ENCODE measurements at regions not wholly inside any gene's neighbourhood (a gene's known extent, or its start where the extent isn't known, plus 50 kb on each side); places are given as distances from the start of the nearest gene placed in this dataset.

- no peak for TF ChIP-seq MAX (IDR thresholded peaks at IDR 0.05)
Measured at GRCh38 chr9:75504721-75505120, 385.8 kb upstream of the PCSK5 start.

GRCh38 chr9:75505654-75506053, 384.8 kb upstream of the PCSK5 start:
- TF ChIP-seq TCF12 (IDR thresholded peaks at IDR 0.05; ENCODE audit: low read depth) (no peak), NFIC (IDR thresholded peaks at IDR 0.05) (no peak), EP300 (IDR thresholded peaks at IDR 0.05; ENCODE audit: borderline replicate concordance) (no peak), ZBTB7A (IDR thresholded peaks at IDR 0.05; ENCODE audit: low read depth) (no peak), TAF1 (IDR thresholded peaks at IDR 0.05; ENCODE audit: low read depth) (no peak), YY1 (IDR thresholded peaks at IDR 0.05; ENCODE audit: low read depth) (no peak), FOXM1 (IDR thresholded peaks at IDR 0.05; ENCODE audit: borderline replicate concordance, low read depth) (no peak), EGR1 (IDR thresholded peaks at IDR 0.05) (no peak), CEBPB (IDR thresholded peaks at IDR 0.05) (no peak), REST (IDR thresholded peaks at IDR 0.05; ENCODE audit: low read depth) (no peak), RAD21 (IDR thresholded peaks at IDR 0.05; ENCODE audit: low read depth) (no peak), CREB1 (IDR thresholded peaks at IDR 0.05; ENCODE audit: low read depth) (no peak), TEAD4 (IDR thresholded peaks at IDR 0.05) (no peak)

GRCh38 chr9:75529463-75529862, 361.0 kb upstream of the PCSK5 start:
- no peak for TF ChIP-seq TAF1 (IDR thresholded peaks at IDR 0.05; ENCODE audit: low read depth)

GRCh38 chr9:75531588-75531987, 358.9 kb upstream of the PCSK5 start:
- TF ChIP-seq EGR1 (IDR thresholded peaks at IDR 0.05) (no peak), TCF12 (IDR thresholded peaks at IDR 0.05; ENCODE audit: low read depth) (no peak), RAD21 (IDR thresholded peaks at IDR 0.05; ENCODE audit: low read depth) (no peak), ZBTB7A (IDR thresholded peaks at IDR 0.05; ENCODE audit: low read depth) (no peak), EP300 (IDR thresholded peaks at IDR 0.05; ENCODE audit: borderline replicate concordance) (no peak), YY1 (IDR thresholded peaks at IDR 0.05; ENCODE audit: low read depth) (no peak), FOXM1 (IDR thresholded peaks at IDR 0.05; ENCODE audit: borderline replicate concordance, low read depth) (no peak), MAX (IDR thresholded peaks at IDR 0.05) (no peak), USF1 (IDR thresholded peaks at IDR 0.05) (no peak), NFIC (IDR thresholded peaks at IDR 0.05) (no peak), TAF1 (IDR thresholded peaks at IDR 0.05; ENCODE audit: low read depth) (no peak), CEBPB (IDR thresholded peaks at IDR 0.05) (no peak), TEAD4 (IDR thresholded peaks at IDR 0.05) (no peak), REST (IDR thresholded peaks at IDR 0.05; ENCODE audit: low read depth) (no peak), CREB1 (IDR thresholded peaks at IDR 0.05; ENCODE audit: low read depth) (no peak)

- no peak for TF ChIP-seq CREB1 (IDR thresholded peaks at IDR 0.05; ENCODE audit: low read depth)
Measured at GRCh38 chr9:75532233-75533050, 358.0 kb upstream of the PCSK5 start.

- no peak for TF ChIP-seq USF1 (IDR thresholded peaks at IDR 0.05)
- TF ChIP-seq REST (IDR thresholded peaks at IDR 0.05; ENCODE audit: low read depth), result no peak
Measured at GRCh38 chr9:75539523-75539922, 350.9 kb upstream of the PCSK5 start.

All from Ishikawa (cell line).